ENCODE measurements at regions not wholly inside any gene's neighbourhood (a gene's known extent, or its start where the extent isn't known, plus 50 kb on each side); places are given as distances from the start of the nearest gene placed in this dataset.
"Not testable (repeated sequence)": the region's sequence is repeated elsewhere in the genome, so short reads cannot be mapped to it uniquely, and the experiment has no call there.

GRCh38 chr4:19510993-19511392 is 740.7 kb upstream of the SLIT2 start:
- Histone ChIP-seq H3K9ac (ENCODE audit: low read depth, low read length) (no peak overlapping the region), H3K27me3 (ENCODE audit: insufficient read depth, low read length) (no peaks in the 10 kb centered on the region), H3K4me1 (ENCODE audit: insufficient read depth, low read length) (no peaks in the 10 kb centered on the region), H3K4me3 (ENCODE audit: low read length) (no peak overlapping the region), H3K36me3 (ENCODE audit: insufficient read depth, low read length) (no peaks in the 10 kb centered on the region), H3K27ac (ENCODE audit: low read depth, low read length) (no peak overlapping the region), H3K9me3 (ENCODE audit: insufficient read depth, low read depth, low read length) (no peaks in the 10 kb centered on the region)

DNA sequence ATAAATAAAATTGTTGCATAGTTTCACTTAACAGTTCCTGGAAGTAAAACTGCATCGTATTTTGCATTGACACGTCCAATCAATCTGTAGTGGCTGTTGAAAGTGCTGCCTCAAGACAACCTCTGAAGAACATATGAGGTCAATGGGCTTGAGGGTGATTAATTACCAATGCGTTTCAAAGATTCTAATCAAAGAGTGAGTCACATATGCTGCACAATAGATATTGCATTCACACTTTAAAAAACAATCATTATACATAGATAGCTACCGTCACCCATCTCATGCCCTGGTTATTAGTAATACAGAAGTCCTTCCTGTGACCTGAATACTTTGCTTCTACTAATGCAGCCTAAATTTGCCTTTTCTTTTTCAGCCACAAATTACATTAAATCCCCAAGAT is 743.3 kb upstream of the SLIT2 start:
- no peak overlapping the region for H3K27ac ChIP-seq (ENCODE audit: low read depth, low read length)
- no peak overlapping the region for H3K4me3 ChIP-seq (ENCODE audit: low read length)
- no peaks in the 10 kb centered on the region for H3K27me3 ChIP-seq (ENCODE audit: insufficient read depth, low read length)
- H3K9ac ChIP-seq (ENCODE audit: low read depth, low read length): no peak overlapping the region
- no peaks in the 10 kb centered on the region for H3K4me1 ChIP-seq (ENCODE audit: insufficient read depth, low read length)
- no peaks in the 10 kb centered on the region for H3K9me3 ChIP-seq (ENCODE audit: insufficient read depth, low read depth, low read length)
- WGBS: 97% methylated on average over 4 of the region's 4 CpGs
- H3K36me3 ChIP-seq (ENCODE audit: insufficient read depth, low read length): no peaks in the 10 kb centered on the region

DNA sequence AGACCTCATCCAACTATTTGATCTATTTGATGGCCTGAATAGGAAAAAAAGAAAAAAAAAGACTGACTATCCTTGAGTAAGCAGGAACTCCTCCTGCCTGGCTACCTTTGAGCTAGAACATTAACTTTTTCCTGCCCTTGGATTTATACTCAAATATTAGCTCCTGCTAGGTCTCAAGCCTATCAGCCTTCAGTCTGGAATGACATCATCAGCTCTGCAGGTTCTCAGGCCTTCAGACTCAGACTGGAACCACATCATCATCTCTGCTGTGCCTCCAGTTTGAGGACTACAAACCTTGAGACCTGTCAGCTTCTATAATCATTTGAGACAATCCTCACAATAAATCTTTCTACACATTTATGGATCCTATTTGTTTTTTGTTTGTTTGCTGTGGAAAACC is 754.0 kb upstream of the SLIT2 start:
- H3K9ac ChIP-seq (ENCODE audit: low read depth, low read length): no peak overlapping the region
- H3K9me3 ChIP-seq (ENCODE audit: insufficient read depth, low read depth, low read length): no peaks in the 10 kb centered on the region
- H3K4me1 ChIP-seq (ENCODE audit: insufficient read depth, low read length): no peaks in the 10 kb centered on the region
- no peak overlapping the region for H3K27ac ChIP-seq (ENCODE audit: low read depth, low read length)
- no peaks in the 10 kb centered on the region for H3K27me3 ChIP-seq (ENCODE audit: insufficient read depth, low read length)
- H3K4me3 ChIP-seq (ENCODE audit: low read length): no peak overlapping the region
- no peaks in the 10 kb centered on the region for H3K36me3 ChIP-seq (ENCODE audit: insufficient read depth, low read length)

GRCh38 chr4:19496756-19497155 is 754.9 kb upstream of the SLIT2 start:
- no peak overlapping the region for H3K4me3 ChIP-seq (ENCODE audit: low read length)
- no peaks in the 10 kb centered on the region for H3K36me3 ChIP-seq (ENCODE audit: insufficient read depth, low read length)
- no peaks in the 10 kb centered on the region for H3K4me1 ChIP-seq (ENCODE audit: insufficient read depth, low read length)
- H3K27ac ChIP-seq (ENCODE audit: low read depth, low read length): no peak overlapping the region
- H3K9ac ChIP-seq (ENCODE audit: low read depth, low read length): no peak overlapping the region
- WGBS: 100% methylated on average over 1 of the region's 2 CpGs
- H3K27me3 ChIP-seq (ENCODE audit: insufficient read depth, low read length): no peaks in the 10 kb centered on the region
- no peaks in the 10 kb centered on the region for H3K9me3 ChIP-seq (ENCODE audit: insufficient read depth, low read depth, low read length)

GRCh38 chr4:19494961-19495360 is 756.7 kb upstream of the SLIT2 start:
- no peak overlapping the region for H3K27ac ChIP-seq (ENCODE audit: low read depth, low read length)
- no peak overlapping the region for H3K9ac ChIP-seq (ENCODE audit: low read depth, low read length)
- no peak overlapping the region for H3K4me3 ChIP-seq (ENCODE audit: low read length)
- H3K27me3 ChIP-seq (ENCODE audit: insufficient read depth, low read length): no peaks in the 10 kb centered on the region
- no peaks in the 10 kb centered on the region for H3K36me3 ChIP-seq (ENCODE audit: insufficient read depth, low read length)
- no peaks in the 10 kb centered on the region for H3K9me3 ChIP-seq (ENCODE audit: insufficient read depth, low read depth, low read length)
- no peaks in the 10 kb centered on the region for H3K4me1 ChIP-seq (ENCODE audit: insufficient read depth, low read length)

GRCh38 chr4:19492606-19493005 is 759.1 kb upstream of the SLIT2 start:
- H3K27ac ChIP-seq (ENCODE audit: low read depth, low read length): no peak overlapping the region
- no peaks in the 10 kb centered on the region for H3K27me3 ChIP-seq (ENCODE audit: insufficient read depth, low read length)
- H3K4me1 ChIP-seq (ENCODE audit: insufficient read depth, low read length): no peaks in the 10 kb centered on the region
- H3K36me3 ChIP-seq (ENCODE audit: insufficient read depth, low read length): no peaks in the 10 kb centered on the region
- over 99% methylated on average over 2 of the region's 2 CpGs for WGBS
- no peak overlapping the region for H3K4me3 ChIP-seq (ENCODE audit: low read length)
- H3K9ac ChIP-seq (ENCODE audit: low read depth, low read length): no peak overlapping the region
- H3K9me3 ChIP-seq (ENCODE audit: insufficient read depth, low read depth, low read length): no peaks in the 10 kb centered on the region

- no peak overlapping the region for H3K9ac ChIP-seq (ENCODE audit: low read depth, low read length)
- H3K9me3 ChIP-seq (ENCODE audit: insufficient read depth, low read depth, low read length): no peaks in the 10 kb centered on the region
- H3K27ac ChIP-seq (ENCODE audit: low read depth, low read length): no peak overlapping the region
- no peaks in the 10 kb centered on the region for H3K27me3 ChIP-seq (ENCODE audit: insufficient read depth, low read length)
- H3K4me1 ChIP-seq (ENCODE audit: insufficient read depth, low read length): no peaks in the 10 kb centered on the region
- H3K36me3 ChIP-seq (ENCODE audit: insufficient read depth, low read length): no peaks in the 10 kb centered on the region
- 46% methylated on average over 1 of the region's 3 CpGs for WGBS
- H3K4me3 ChIP-seq (ENCODE audit: low read length): no peak overlapping the region
These were observed 765.3 kb upstream of the SLIT2 start for GRCh38 chr4:19486400-19486799.

- no peaks in the 10 kb centered on the region for H3K9me3 ChIP-seq (ENCODE audit: insufficient read depth, low read depth, low read length)
- WGBS: no CpG with 5 or more reads among the region's 2 CpGs
- H3K27ac ChIP-seq (ENCODE audit: low read depth, low read length): no peak overlapping the region
- no peaks in the 10 kb centered on the region for H3K36me3 ChIP-seq (ENCODE audit: insufficient read depth, low read length)
- no peaks in the 10 kb centered on the region for H3K27me3 ChIP-seq (ENCODE audit: insufficient read depth, low read length)
- no peaks in the 10 kb centered on the region for H3K4me1 ChIP-seq (ENCODE audit: insufficient read depth, low read length)
- no peak overlapping the region for H3K9ac ChIP-seq (ENCODE audit: low read depth, low read length)
- H3K4me3 ChIP-seq (ENCODE audit: low read length): no peak overlapping the region
These were observed 772.9 kb upstream of the SLIT2 start for GRCh38 chr4:19478791-19479190.

DNA sequence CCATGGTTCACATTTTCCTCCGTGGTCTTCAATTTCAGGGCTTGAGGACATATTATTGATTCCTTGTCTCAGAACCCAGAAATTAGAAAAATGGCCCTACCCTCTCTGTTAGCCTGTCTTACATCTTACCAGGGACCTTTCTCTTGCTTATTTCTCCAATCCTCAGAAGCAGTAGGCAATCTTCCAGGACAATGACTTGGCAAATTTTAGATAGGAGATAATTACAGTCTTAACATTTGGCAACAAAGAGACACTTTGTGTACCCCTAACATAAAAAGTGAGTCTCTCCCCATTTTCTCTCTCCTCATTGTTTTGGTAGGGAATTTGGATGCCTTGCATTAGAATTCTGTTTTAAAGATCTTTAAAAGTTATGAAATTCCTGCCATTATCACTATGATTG is 778.1 kb upstream of the SLIT2 start:
- H3K36me3 ChIP-seq (ENCODE audit: insufficient read depth, low read length): no peaks in the 10 kb centered on the region
- no peak overlapping the region for H3K9ac ChIP-seq (ENCODE audit: low read depth, low read length)
- H3K4me3 ChIP-seq (ENCODE audit: low read length): no peak overlapping the region
- no peaks in the 10 kb centered on the region for H3K9me3 ChIP-seq (ENCODE audit: insufficient read depth, low read depth, low read length)
- H3K27me3 ChIP-seq (ENCODE audit: insufficient read depth, low read length): no peaks in the 10 kb centered on the region
- no peaks in the 10 kb centered on the region for H3K4me1 ChIP-seq (ENCODE audit: insufficient read depth, low read length)
- H3K27ac ChIP-seq (ENCODE audit: low read depth, low read length): no peak overlapping the region
- 90% methylated on average over 1 of the region's 1 CpG for WGBS

DNA sequence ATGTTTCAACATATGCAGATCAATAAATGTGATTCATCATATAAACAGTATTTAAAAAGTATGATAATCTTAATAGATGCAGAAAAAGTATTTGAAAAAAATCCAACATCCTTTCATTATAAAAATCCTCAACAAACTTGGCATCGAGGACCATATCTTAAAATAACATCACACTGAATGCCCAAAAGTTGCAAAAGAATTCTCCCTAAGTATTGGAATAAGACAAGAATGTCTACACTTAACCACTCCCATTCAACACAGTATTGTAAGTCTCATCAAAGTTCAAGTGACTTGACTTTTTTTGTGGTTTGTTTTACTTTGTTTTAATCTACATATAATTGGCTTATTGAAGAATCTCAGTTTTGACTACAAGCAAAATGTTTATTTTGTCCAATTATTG is 779.0 kb upstream of the SLIT2 start:
- H3K36me3 ChIP-seq (ENCODE audit: insufficient read depth, low read length): no peaks in the 10 kb centered on the region
- H3K4me3 ChIP-seq (ENCODE audit: low read length): no peak overlapping the region
- H3K4me1 ChIP-seq (ENCODE audit: insufficient read depth, low read length): no peaks in the 10 kb centered on the region
- 89% methylated on average over 1 of the region's 1 CpG for WGBS
- H3K9me3 ChIP-seq (ENCODE audit: insufficient read depth, low read depth, low read length): no peaks in the 10 kb centered on the region
- no peaks in the 10 kb centered on the region for H3K27me3 ChIP-seq (ENCODE audit: insufficient read depth, low read length)
- H3K9ac ChIP-seq (ENCODE audit: low read depth, low read length): no peak overlapping the region
- no peak overlapping the region for H3K27ac ChIP-seq (ENCODE audit: low read depth, low read length)

- H3K27ac ChIP-seq (ENCODE audit: low read depth, low read length); H3K27me3 ChIP-seq (ENCODE audit: insufficient read depth, low read length); H3K9me3 ChIP-seq (ENCODE audit: insufficient read depth, low read depth, low read length); H3K4me3 ChIP-seq (ENCODE audit: low read length); H3K4me1 ChIP-seq (ENCODE audit: insufficient read depth, low read length); H3K36me3 ChIP-seq (ENCODE audit: insufficient read depth, low read length); H3K9ac ChIP-seq (ENCODE audit: low read depth, low read length): not testable (repeated sequence)
- WGBS: 95% methylated on average over 5 of the region's 5 CpGs
These were observed 781.7 kb upstream of the SLIT2 start for GRCh38 chr4:19470001-19470400.

- no peaks in the 10 kb centered on the region for H3K36me3 ChIP-seq (ENCODE audit: insufficient read depth, low read length)
- no peak overlapping the region for H3K27ac ChIP-seq (ENCODE audit: low read depth, low read length)
- 51% methylated on average over 1 of the region's 1 CpG for WGBS
- no peaks in the 10 kb centered on the region for H3K4me1 ChIP-seq (ENCODE audit: insufficient read depth, low read length)
- H3K9me3 ChIP-seq (ENCODE audit: insufficient read depth, low read depth, low read length): no peaks in the 10 kb centered on the region
- H3K27me3 ChIP-seq (ENCODE audit: insufficient read depth, low read length): no peaks in the 10 kb centered on the region
- H3K4me3 ChIP-seq (ENCODE audit: low read length): no peak overlapping the region
- H3K9ac ChIP-seq (ENCODE audit: low read depth, low read length): no peak overlapping the region
These were observed 789.6 kb upstream of the SLIT2 start for GRCh38 chr4:19462117-19462516.

All from HUES64 (cell line).